Tibial artery (tissue), 4 donors: ENCODE measurements at regions not wholly inside any gene's neighbourhood (a gene's known extent, or its start where the extent isn't known, plus 50 kb on each side); places are given as distances from the start of the nearest gene placed in this dataset.
A peak's percentile ranks its signal among the peaks of the same experiment; 100 is the strongest.

Experiments
- DNase-seq, 2 donors: peaks; one replicate each; pipeline ENCODE4 v3.0.0-alpha.2; 2019
- H3K27ac ChIP-seq, 2 donors: fragments of 200-600 bp; sonication (generic) in 1 of 2; 1 replicate in 1 of 2; 2 replicates in 1 of 2; pipeline ENCODE4 v1.5.1; 2018 to 2019; ENCODE audit warnings: mild to moderate bottlenecking in 1 of 2
- H3K27me3 ChIP-seq, 2 donors: fragments of 200-600 bp; sonication (generic) in 1 of 2; one replicate each; pipeline versions ENCODE4 v1.5.1 to v1.6.0; 2016 to 2019
- H3K36me3 ChIP-seq, 3 donors: fragments of 200-600 bp; sonication (generic) in 2 of 3; one replicate each; pipeline ENCODE4 v1.5.1; 2016 to 2019; ENCODE audit warnings: mild to moderate bottlenecking in 2 of 3
- H3K4me1 ChIP-seq, 4 donors: fragments of 200-600 bp; sonication (generic) in 2 of 4; 1 replicate in 3 of 4; 2 replicates in 1 of 4; pipeline ENCODE4 v1.5.1; 2016 to 2019
- H3K4me3 ChIP-seq, 2 donors: fragments of 200-600 bp; sonication (generic) in 1 of 2; 1 replicate in 1 of 2; 2 replicates in 1 of 2; pipeline ENCODE4 v1.5.1; 2018 to 2019; ENCODE audit warnings: mild to moderate bottlenecking in 2 of 2
- H3K9me3 ChIP-seq, 3 donors: fragments of 200-600 bp; sonication (generic) in 1 of 3; one replicate each; pipeline ENCODE4 v1.5.1; 2016 to 2019
- CTCF ChIP-seq, 2 experiments: fragments of 200-600 bp in 1 of 2; fragments of 450-650 bp in 1 of 2; IDR thresholded peaks; one replicate each; pipeline ENCODE4 v1.5.1; 2017 to 2019; ENCODE audit warnings: antibody characterized with exemption in 2 of 2, mild to moderate bottlenecking in 1 of 2, moderate library complexity in 1 of 2
- intact Hi-C: fragments of 100-400 bp; cut with DNase I; formaldehyde crosslinking; loops from one replicate; pipeline ENCODE4 v1.15.0; 2023; ENCODE audit warnings: low total_unique reads

DNA sequence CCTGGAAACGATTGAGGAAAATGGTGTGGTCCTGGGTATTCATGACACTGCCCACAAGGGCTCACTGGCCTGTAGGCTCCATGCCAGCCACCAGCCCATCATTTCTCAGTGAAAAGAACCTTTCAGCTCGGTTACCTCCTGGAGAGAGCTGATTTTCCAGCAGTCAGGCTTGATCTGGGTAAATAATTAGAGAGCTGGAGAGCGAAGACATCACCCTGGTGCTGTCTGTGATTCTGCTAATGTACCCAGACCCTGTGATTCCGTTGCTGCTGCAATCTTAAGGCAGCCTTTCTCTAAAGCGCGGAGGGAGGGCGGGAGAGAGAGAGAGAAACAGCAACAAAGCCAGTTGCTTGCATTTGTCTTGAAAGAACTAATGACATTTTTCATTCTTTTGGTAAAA, 221.9 kb upstream of the TOPAZ1 start:
- H3K27ac ChIP-seq = no peak overlapping the region
- TF ChIP-seq CTCF (IDR thresholded peaks at IDR 0.05) = no peak
- H3K27me3 ChIP-seq = peaks cover 0 to 44% of the 10 kb centered on the region in 2 donors
- no peaks in the 10 kb centered on the region for H3K9me3 ChIP-seq
- no peaks in the 10 kb centered on the region for H3K36me3 ChIP-seq
- DNase-seq = no peak
- peaks cover 0 to 10% (median 7%) of the 10 kb centered on the region in 4 donors for H3K4me1 ChIP-seq
- intact Hi-C loops = no loop called here
- H3K4me3 ChIP-seq = no peak overlapping the region

DNA sequence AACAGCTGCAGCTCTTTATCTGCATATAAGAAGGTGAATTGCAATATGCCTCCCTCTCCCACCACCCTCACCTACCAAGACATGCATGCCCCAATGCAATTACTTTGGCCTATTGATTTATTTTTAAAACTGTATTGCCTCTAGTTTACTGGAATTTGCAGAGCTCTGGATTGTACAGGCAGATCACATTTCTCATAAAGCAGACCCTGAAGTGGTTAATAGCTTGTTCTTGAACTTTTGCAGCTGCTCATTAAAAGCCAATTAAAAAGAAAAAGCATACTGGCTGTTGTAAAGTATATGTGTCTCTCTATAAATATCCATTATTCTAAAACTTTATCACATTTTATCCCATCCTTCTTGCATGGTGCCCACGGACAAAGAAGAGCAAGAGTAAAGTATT, 221.5 kb upstream of the TOPAZ1 start:
- DNase-seq = no peak
- peaks cover 0 to 10% (median 7%) of the 10 kb centered on the region in 4 donors for H3K4me1 ChIP-seq
- no peaks in the 10 kb centered on the region for H3K9me3 ChIP-seq
- H3K27me3 ChIP-seq = peaks cover 0 to 44% of the 10 kb centered on the region in 2 donors
- intact Hi-C loops = no loop called here
- no peak overlapping the region for H3K4me3 ChIP-seq
- no peak for TF ChIP-seq CTCF (IDR thresholded peaks at IDR 0.05)
- H3K36me3 ChIP-seq = no peaks in the 10 kb centered on the region
- H3K27ac ChIP-seq = no peak overlapping the region

GRCh38 chr3:44021651-44022594, 219.8 kb upstream of the TOPAZ1 start:
- no peak for TF ChIP-seq CTCF (IDR thresholded peaks at IDR 0.05)
- DNase-seq = no peak
- intact Hi-C loops = no loop called here
- H3K9me3 ChIP-seq = no peaks in the 10 kb centered on the region
- peaks cover 0 to 46% of the 10 kb centered on the region in 2 donors for H3K27me3 ChIP-seq
- peaks cover 0 to 10% (median 7%) of the 10 kb centered on the region in 4 donors for H3K4me1 ChIP-seq
- peak overlapping the region in 1 of 2 donors; percentile 31 for H3K4me3 ChIP-seq
- H3K27ac ChIP-seq = no peak overlapping the region
- no peaks in the 10 kb centered on the region for H3K36me3 ChIP-seq

DNA sequence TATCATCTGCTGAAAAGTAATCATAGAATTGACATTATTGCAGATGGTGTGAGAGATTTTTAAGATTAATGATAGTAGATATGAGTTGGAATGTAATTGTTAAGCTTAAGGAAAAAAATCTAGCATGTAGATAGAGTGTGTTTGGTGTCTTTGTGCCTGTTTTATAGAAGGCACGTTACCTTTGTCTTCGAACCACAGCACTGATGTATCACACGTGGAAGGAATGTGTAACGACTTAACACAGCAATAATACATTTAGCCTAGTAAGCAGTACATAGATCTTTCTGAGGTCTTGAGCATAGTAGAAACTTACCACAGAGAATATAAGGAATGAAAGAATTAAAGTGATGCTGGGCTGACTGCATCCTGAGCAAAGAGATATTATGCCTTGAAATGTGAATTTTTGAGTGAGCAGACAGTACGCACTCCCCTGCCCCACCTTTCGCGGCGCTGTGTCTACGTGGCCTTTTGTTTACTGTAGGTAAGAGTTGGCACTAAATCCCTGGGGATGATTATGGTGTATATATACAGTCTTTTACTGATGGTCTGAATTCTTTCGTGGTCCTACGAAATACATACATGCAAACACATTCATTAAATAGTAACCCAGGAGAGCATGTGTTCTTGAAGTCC, 217.6 kb upstream of the TOPAZ1 start:
- intact Hi-C loops = no loop called here
- no peak for TF ChIP-seq CTCF (IDR thresholded peaks at IDR 0.05)
- H3K27me3 ChIP-seq = peaks cover 0 to 53% of the 10 kb centered on the region in 2 donors

GRCh38 chr3:44026220-44026865, 215.3 kb upstream of the TOPAZ1 start:
- TF ChIP-seq CTCF (IDR thresholded peaks at IDR 0.05) = no peak
- Histone ChIP-seq H3K4me1 (peaks cover 0 to 10% (median 7%) of the 10 kb centered on the region in 4 donors), H3K4me3 (no peak overlapping the region), H3K27me3 (peaks cover 0 to 48% of the 10 kb centered on the region in 2 donors), H3K9me3 (no peaks in the 10 kb centered on the region), H3K36me3 (no peaks in the 10 kb centered on the region), H3K27ac (no peak overlapping the region)
- intact Hi-C loops = no loop called here
- no peak for DNase-seq

More for the DNA sequence above, 217.6 kb upstream of the TOPAZ1 start:
- no peaks in the 10 kb centered on the region for H3K9me3 ChIP-seq
- H3K36me3 ChIP-seq = no peaks in the 10 kb centered on the region
- no peak for DNase-seq
- no peak overlapping the region for H3K4me3 ChIP-seq
- no peak overlapping the region for H3K27ac ChIP-seq
- peaks cover 0 to 10% (median 7%) of the 10 kb centered on the region in 4 donors for H3K4me1 ChIP-seq
